ENCODE measurements at regions not wholly inside any gene's neighbourhood (a gene's known extent, or its start where the extent isn't known, plus 50 kb on each side); places are given as distances from the start of the nearest gene placed in this dataset.

DNA sequence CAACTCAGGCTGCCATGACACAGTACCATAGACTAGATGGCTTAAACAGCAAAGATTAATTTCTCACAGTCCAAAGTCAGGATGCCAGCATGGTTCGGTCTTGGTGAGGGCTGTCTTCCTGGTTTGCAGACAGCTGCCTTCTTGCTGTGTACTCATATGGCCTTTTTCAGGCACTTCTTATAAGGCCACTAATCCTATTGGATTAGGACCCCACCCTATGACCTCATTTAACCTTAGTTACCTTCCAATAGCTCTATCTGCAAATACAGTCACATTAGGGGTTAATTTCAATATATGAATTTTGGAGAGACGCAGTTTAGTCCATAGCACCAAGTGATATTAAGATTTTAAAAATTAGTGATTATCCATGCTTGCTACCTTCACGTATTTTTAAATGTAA is 297.8 kb downstream of the WDR72 start:
- TF ChIP-seq, protein P1, sequence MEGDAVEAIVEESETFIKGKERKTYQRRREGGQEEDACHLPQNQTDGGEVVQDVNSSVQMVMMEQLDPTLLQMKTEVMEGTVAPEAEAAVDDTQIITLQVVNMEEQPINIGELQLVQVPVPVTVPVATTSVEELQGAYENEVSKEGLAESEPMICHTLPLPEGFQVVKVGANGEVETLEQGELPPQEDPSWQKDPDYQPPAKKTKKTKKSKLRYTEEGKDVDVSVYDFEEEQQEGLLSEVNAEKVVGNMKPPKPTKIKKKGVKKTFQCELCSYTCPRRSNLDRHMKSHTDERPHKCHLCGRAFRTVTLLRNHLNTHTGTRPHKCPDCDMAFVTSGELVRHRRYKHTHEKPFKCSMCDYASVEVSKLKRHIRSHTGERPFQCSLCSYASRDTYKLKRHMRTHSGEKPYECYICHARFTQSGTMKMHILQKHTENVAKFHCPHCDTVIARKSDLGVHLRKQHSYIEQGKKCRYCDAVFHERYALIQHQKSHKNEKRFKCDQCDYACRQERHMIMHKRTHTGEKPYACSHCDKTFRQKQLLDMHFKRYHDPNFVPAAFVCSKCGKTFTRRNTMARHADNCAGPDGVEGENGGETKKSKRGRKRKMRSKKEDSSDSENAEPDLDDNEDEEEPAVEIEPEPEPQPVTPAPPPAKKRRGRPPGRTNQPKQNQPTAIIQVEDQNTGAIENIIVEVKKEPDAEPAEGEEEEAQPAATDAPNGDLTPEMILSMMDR (IDR thresholded peaks at IDR 0.05; ENCODE audit: low read depth, low read length) = no peak
- TF ChIP-seq EZH2phosphoT487 (IDR thresholded peaks at IDR 0.05; ENCODE audit: low read depth) = no peak
